ENCODE measurements at regions not wholly inside any gene's neighbourhood (a gene's known extent, or its start where the extent isn't known, plus 50 kb on each side); places are given as distances from the start of the nearest gene placed in this dataset.
"Not testable (repeated sequence)": the region's sequence is repeated elsewhere in the genome, so short reads cannot be mapped to it uniquely, and the experiment has no call there.

GRCh38 chr18:22525313-22525712 is 107.6 kb upstream of the CTAGE1 start:
- no peak overlapping the region for H3K4me3 ChIP-seq (ENCODE audit: low read depth, poor library complexity, severe bottlenecking)
- intact Hi-C loops (cut with DNase I; ENCODE audit: low total_unique reads), result no loop called here
- DNase-seq (ENCODE audit: low spot score in 2 of 2), result no peak
- WGBS, 2 donors, result 81 to 89% methylated on average over 3 of the region's 3 CpGs
- no peak for TF ChIP-seq POLR2A (IDR thresholded peaks at IDR 0.05)
- TF ChIP-seq CTCF (IDR thresholded peaks at IDR 0.05), result no peak

GRCh38 chr18:22525883-22526282 is 108.2 kb upstream of the CTAGE1 start:
- TF ChIP-seq CTCF (IDR thresholded peaks at IDR 0.05) (no peak), POLR2A (IDR thresholded peaks at IDR 0.05) (no peak)
- H3K4me3 ChIP-seq (ENCODE audit: low read depth, poor library complexity, severe bottlenecking), result no peak overlapping the region
- 93 to 97% methylated on average over 3 of the region's 3 CpGs for WGBS, 2 donors
- no peak for DNase-seq (ENCODE audit: low spot score in 2 of 2)
- intact Hi-C loops (cut with DNase I; ENCODE audit: low total_unique reads), result no loop called here

GRCh38 chr18:22528291-22528690 is 110.6 kb upstream of the CTAGE1 start:
- no peak overlapping the region for H3K4me3 ChIP-seq (ENCODE audit: low read depth, poor library complexity, severe bottlenecking)
- TF ChIP-seq POLR2A (IDR thresholded peaks at IDR 0.05) (no peak), CTCF (IDR thresholded peaks at IDR 0.05) (no peak)
- DNase-seq (ENCODE audit: low spot score in 2 of 2), result no peak
- intact Hi-C loops (cut with DNase I; ENCODE audit: low total_unique reads), result no loop called here
- 72 to 76% methylated on average over 3 of the region's 3 CpGs for WGBS, 2 donors

GRCh38 chr18:22534706-22535105 is 117.0 kb upstream of the CTAGE1 start:
- WGBS, 2 donors, result 90% methylated on average over 2 to 3 of the region's 4 CpGs
- DNase-seq (ENCODE audit: low spot score in 2 of 2), result not testable (repeated sequence)

GRCh38 chr18:22536558-22536957 is 118.8 kb upstream of the CTAGE1 start:
- no peak overlapping the region for H3K4me3 ChIP-seq (ENCODE audit: low read depth, poor library complexity, severe bottlenecking)
- 90 to 92% methylated on average over 7 of the region's 7 CpGs for WGBS, 2 donors
- no peak for DNase-seq (ENCODE audit: low spot score in 2 of 2)
- TF ChIP-seq POLR2A (IDR thresholded peaks at IDR 0.05) (no peak), CTCF (IDR thresholded peaks at IDR 0.05) (no peak)
- intact Hi-C loops (cut with DNase I; ENCODE audit: low total_unique reads), result no loop called here

More at GRCh38 chr18:22534706-22535105, 117.0 kb upstream of the CTAGE1 start:
- intact Hi-C loops (cut with DNase I; ENCODE audit: low total_unique reads); H3K4me3 ChIP-seq (ENCODE audit: low read depth, poor library complexity, severe bottlenecking): not testable (repeated sequence)

- TF ChIP-seq POLR2A (IDR thresholded peaks at IDR 0.05), result no peak
- TF ChIP-seq CTCF (IDR thresholded peaks at IDR 0.05), result no peak
- no peak overlapping the region for H3K4me3 ChIP-seq (ENCODE audit: low read depth, poor library complexity, severe bottlenecking)
- DNase-seq (ENCODE audit: low spot score in 2 of 2), result peak in 1 of 2 donors; percentile 58
- WGBS, 2 donors, result 62 to 63% methylated on average over 5 of the region's 5 CpGs
- intact Hi-C loops (cut with DNase I; ENCODE audit: low total_unique reads), result no loop called here
These were observed 120.7 kb upstream of the CTAGE1 start for GRCh38 chr18:22538426-22538825.

All from lower leg skin (tissue), 4 donors.